22Rv1 (cell line): ENCODE measurements at regions not wholly inside any gene's neighbourhood (a gene's known extent, or its start where the extent isn't known, plus 50 kb on each side); places are given as distances from the start of the nearest gene placed in this dataset.

ENCODE experiments used
- H3K27ac ChIP-seq: fragments of 450-650 bp; 2 replicates; pipeline ENCODE4 v1.5.1; 2017
- ZFX ChIP-seq: fragments of 450-650 bp; IDR thresholded peaks from 2 replicates; pipeline ENCODE4 v1.6.1; 2017; ENCODE audit warnings: antibody characterized with exemption, borderline replicate concordance
- TF ChIP-seq, protein P1 (sequence below): fragments of 450-650 bp; IDR thresholded peaks from 2 replicates; pipeline ENCODE4 v1.5.1; 2017; ENCODE audit warnings: mild to moderate bottlenecking

DNA sequence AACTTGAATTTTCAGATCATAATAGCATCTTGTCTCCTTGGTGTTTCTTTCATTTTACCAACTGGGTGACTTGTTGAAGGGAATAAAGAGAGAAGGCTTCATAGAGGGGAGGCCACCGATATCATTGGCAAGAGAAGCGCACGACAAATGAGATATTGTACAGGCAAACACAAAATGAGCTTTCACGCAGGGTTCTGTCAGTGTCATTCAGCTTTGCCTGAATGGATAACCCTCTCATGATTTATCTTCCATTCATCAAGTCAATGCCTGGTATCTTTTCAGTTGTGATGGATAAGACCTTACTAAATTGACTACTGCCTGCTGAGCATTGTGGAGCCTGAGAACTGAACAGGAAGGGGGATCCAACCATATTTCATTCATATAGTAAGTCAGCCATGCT is 188.6 kb upstream of the EPHA3 start:
- no peak overlapping the region for H3K27ac ChIP-seq
- no peak for TF ChIP-seq ZFX
- TF ChIP-seq, protein P1, sequence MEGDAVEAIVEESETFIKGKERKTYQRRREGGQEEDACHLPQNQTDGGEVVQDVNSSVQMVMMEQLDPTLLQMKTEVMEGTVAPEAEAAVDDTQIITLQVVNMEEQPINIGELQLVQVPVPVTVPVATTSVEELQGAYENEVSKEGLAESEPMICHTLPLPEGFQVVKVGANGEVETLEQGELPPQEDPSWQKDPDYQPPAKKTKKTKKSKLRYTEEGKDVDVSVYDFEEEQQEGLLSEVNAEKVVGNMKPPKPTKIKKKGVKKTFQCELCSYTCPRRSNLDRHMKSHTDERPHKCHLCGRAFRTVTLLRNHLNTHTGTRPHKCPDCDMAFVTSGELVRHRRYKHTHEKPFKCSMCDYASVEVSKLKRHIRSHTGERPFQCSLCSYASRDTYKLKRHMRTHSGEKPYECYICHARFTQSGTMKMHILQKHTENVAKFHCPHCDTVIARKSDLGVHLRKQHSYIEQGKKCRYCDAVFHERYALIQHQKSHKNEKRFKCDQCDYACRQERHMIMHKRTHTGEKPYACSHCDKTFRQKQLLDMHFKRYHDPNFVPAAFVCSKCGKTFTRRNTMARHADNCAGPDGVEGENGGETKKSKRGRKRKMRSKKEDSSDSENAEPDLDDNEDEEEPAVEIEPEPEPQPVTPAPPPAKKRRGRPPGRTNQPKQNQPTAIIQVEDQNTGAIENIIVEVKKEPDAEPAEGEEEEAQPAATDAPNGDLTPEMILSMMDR, result no peak

DNA sequence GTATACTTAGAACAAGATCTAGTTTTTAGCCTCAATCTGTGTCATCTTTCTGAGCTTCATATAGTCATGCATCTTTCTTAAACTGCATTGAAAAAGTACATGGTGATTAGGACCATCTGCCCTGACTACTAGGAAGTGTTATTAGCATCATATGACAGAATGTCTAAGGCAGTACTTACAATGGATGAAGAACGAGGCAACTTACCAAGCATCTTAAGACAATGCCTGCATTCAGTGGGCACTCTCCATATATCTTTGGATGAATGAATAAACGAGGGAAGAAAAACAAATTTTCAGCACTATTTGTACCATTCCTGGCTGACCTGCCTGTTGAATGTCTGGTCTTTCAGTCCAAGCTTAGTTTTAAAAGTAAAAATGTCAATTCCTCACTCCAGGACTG is 185.4 kb upstream of the EPHA3 start:
- no peak for TF ChIP-seq ZFX
- TF ChIP-seq, protein P1, result no peak
- H3K27ac ChIP-seq, result no peak overlapping the region

DNA sequence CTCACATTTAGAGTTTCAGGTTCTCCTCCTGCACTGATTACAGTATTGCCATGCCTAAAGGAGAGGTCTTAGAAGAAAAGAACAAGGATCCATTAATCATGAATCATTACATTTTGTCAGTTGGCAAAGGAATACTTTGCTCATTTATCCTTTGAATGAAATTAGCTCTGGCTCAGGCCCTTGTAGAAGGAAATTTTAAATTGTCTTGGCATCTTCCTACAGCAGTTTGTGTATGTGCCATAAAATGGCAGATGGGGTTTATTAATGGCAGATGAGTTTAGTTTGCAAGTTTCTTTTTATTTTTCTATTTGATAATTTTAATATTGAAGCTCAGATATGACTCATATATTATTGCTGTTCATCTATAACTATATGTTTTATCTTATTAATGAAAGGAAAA is 181.2 kb upstream of the EPHA3 start:
- no peak for TF ChIP-seq ZFX
- TF ChIP-seq, protein P1, result no peak
- H3K27ac ChIP-seq, result no peak overlapping the region

DNA sequence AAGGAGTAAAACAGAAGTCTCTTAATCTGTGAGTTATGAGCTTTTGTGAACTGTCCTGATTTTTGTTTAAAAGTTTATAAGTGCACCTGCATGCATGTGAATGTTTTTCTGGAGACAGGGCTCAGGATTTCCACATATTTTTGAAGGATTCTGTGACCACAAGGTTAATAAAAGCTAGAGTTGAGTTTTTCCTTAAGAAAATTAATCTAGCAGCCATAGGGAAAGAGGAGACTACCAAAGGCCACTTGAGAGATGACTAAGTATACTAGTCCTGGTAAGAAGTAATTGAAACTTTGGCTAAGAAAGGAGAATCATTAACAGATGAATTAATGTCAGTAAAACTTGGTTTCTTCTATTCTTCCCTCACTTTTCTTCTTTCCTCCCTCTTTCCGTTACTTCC is 176.8 kb upstream of the EPHA3 start:
- no peak for TF ChIP-seq ZFX
- TF ChIP-seq, protein P1, result no peak

DNA sequence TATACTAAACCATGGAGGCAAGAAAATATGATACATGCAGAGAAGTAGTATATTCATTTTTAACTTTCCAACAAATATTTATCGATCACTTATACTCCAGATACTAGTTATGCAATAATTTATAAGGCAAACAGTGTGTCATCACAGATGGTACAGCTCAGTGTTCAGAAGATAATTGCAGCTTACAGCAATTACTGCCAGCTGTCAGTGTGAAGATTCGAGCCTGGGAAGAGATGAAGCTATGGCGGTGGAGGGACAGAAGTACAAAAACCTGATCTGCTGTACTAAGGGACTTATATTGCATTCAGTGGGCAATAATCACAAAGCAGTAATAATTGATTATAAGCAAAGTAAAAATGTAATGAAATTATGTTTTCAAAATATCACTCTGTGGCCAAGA is 170.6 kb upstream of the EPHA3 start:
- TF ChIP-seq, protein P1, result no peak
- TF ChIP-seq ZFX, result no peak
- no peak overlapping the region for H3K27ac ChIP-seq

More for the DNA sequence above, 176.8 kb upstream of the EPHA3 start:
- H3K27ac ChIP-seq, result no peak overlapping the region

DNA sequence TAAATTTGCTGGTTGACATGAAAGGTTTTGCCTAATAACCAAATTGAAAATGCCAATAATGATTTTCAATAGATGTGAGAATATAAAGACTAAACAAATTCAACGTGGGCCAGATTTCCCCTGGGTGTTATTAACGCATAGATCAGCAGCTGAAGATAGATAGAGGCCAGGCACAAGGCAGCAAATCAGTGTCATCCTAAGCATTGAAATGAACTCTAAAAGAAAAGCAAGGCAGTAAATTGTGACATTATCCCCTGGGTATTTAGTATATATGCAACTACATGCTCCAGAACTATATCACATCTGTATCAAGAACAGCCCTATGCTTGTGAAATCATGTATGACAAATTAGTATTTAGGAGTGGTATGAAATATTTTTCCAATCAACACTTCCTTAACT is 167.1 kb upstream of the EPHA3 start:
- TF ChIP-seq ZFX, result no peak
- TF ChIP-seq, protein P1, result no peak
- H3K27ac ChIP-seq, result no peak overlapping the region

DNA sequence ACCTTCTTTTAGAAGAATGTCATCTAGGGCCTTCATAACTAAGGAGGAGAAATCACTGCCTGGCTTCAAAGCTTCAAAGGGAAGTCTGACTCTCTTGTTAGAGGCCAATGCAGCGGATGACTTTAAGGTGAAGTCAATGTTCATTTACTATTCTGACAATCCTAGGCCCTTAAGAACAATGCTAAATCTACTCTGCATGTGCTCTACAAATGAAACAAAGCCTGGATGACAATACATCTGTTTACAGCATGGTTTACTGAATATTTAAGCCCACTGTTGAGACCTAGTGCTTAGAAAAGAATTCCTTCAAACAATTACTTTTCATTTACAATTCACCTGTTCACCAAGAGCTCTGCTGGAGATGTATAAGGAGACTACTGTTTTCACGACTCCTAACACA is 160.4 kb upstream of the EPHA3 start:
- no peak overlapping the region for H3K27ac ChIP-seq
- no peak for TF ChIP-seq ZFX
- TF ChIP-seq, protein P1, result no peak
